ENCODE measurements at regions not wholly inside any gene's neighbourhood (a gene's known extent, or its start where the extent isn't known, plus 50 kb on each side); places are given as distances from the start of the nearest gene placed in this dataset.

- no peak for TF ChIP-seq EZH2 (IDR thresholded peaks at IDR 0.05; ENCODE audit: borderline replicate concordance, insufficient read depth, low read depth, low read length, poor library complexity, severe bottlenecking)
- TF ChIP-seq CTCF (IDR thresholded peaks at IDR 0.05): no peak
These were observed 380.1 kb downstream of the OMA1 start for GRCh38 chr1:58166417-58166816.
